SU-DHL-6 (cell line): ENCODE measurements at regions not wholly inside any gene's neighbourhood (a gene's known extent, or its start where the extent isn't known, plus 50 kb on each side); places are given as distances from the start of the nearest gene placed in this dataset.

Experiments
- EZH2phosphoT487 ChIP-seq: fragments of 200-600 bp; sonication (generic), shearing (Covaris generic); conservative IDR thresholded peaks from 2 replicates; pipeline ENCODE4 v1.6.1; 2018; ENCODE audit warnings: mild to moderate bottlenecking, antibody characterized with exemption, low read length, moderate library complexity, mixed read lengths
- TF ChIP-seq, protein P1 (sequence below): fragments of 200-600 bp; sonication (generic); IDR thresholded peaks from one replicate; pipeline ENCODE4 v1.5.1; 2017; ENCODE audit warnings: antibody characterized with exemption, mild to moderate bottlenecking, low read length, moderate library complexity; ENCODE audit not compliant: insufficient read depth, poor library complexity, severe bottlenecking

GRCh38 chr16:66036184-66036583, 330.3 kb upstream of the CDH5 start:
- TF ChIP-seq, protein P1, sequence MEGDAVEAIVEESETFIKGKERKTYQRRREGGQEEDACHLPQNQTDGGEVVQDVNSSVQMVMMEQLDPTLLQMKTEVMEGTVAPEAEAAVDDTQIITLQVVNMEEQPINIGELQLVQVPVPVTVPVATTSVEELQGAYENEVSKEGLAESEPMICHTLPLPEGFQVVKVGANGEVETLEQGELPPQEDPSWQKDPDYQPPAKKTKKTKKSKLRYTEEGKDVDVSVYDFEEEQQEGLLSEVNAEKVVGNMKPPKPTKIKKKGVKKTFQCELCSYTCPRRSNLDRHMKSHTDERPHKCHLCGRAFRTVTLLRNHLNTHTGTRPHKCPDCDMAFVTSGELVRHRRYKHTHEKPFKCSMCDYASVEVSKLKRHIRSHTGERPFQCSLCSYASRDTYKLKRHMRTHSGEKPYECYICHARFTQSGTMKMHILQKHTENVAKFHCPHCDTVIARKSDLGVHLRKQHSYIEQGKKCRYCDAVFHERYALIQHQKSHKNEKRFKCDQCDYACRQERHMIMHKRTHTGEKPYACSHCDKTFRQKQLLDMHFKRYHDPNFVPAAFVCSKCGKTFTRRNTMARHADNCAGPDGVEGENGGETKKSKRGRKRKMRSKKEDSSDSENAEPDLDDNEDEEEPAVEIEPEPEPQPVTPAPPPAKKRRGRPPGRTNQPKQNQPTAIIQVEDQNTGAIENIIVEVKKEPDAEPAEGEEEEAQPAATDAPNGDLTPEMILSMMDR: no peak
- no peak for TF ChIP-seq EZH2phosphoT487
